ENCODE measurements at regions not wholly inside any gene's neighbourhood (a gene's known extent, or its start where the extent isn't known, plus 50 kb on each side); places are given as distances from the start of the nearest gene placed in this dataset.

- no peaks in the 10 kb centered on the region for H3K4me1 Mint-ChIP-seq
- H3K4me3 ChIP-seq (ENCODE audit: low read length): no peak overlapping the region
- WGBS, 2 experiments (ENCODE audit: insufficient coverage in 1 of 2, insufficient read length in 1 of 2): 90% methylated on average over 2 of the region's 2 CpGs; no CpG with 5 or more reads in 1 of the 2 experiments
- no peak for TF ChIP-seq CTCF (conservative IDR thresholded peaks at IDR 0.05)
- H3K27me3 Mint-ChIP-seq (ENCODE audit: insufficient read depth): no peaks in the 10 kb centered on the region
- H3K27ac Mint-ChIP-seq: no peak overlapping the region
- H3K27me3 ChIP-seq (ENCODE audit: control insufficient read depth, insufficient read depth, low read length, poor library complexity, severe bottlenecking): no peaks in the 10 kb centered on the region
- no peak overlapping the region for H3K9ac ChIP-seq (ENCODE audit: extremely low read depth, low read length, poor library complexity, severe bottlenecking)
- H3K4me3 Mint-ChIP-seq: no peak overlapping the region
- H3K9me3 ChIP-seq (ENCODE audit: control insufficient read depth, low read length): no peaks in the 10 kb centered on the region
- no peak for DNase-seq
- no peaks in the 10 kb centered on the region for H3K36me3 Mint-ChIP-seq (ENCODE audit: low read depth)
- H3K36me3 ChIP-seq (ENCODE audit: control insufficient read depth, insufficient read depth, low read length): no peaks in the 10 kb centered on the region
- H3K4me1 ChIP-seq (ENCODE audit: control insufficient read depth, insufficient read depth, low read length): no peaks in the 10 kb centered on the region
- H3K9me3 Mint-ChIP-seq: no peaks in the 10 kb centered on the region
- H3K27ac ChIP-seq (ENCODE audit: low read depth, low read length): no peak overlapping the region
Measured at GRCh38 chr4:110754716-110755115, 131.8 kb upstream of the PITX2 start.

- 94% methylated on average over 1 of the region's 2 CpGs; no CpG with 5 or more reads in 1 of the 2 experiments for WGBS, 2 experiments (ENCODE audit: insufficient coverage in 1 of 2, insufficient read length in 1 of 2)
Measured at GRCh38 chr4:110769578-110769977, 146.7 kb upstream of the PITX2 start.

GRCh38 chr4:110770353-110770752, 147.5 kb upstream of the PITX2 start:
- Histone ChIP-seq H3K9ac (ENCODE audit: extremely low read depth, low read length, poor library complexity, severe bottlenecking) (no peak overlapping the region), H3K9me3 (ENCODE audit: control insufficient read depth, low read length) (no peaks in the 10 kb centered on the region), H3K27me3 (ENCODE audit: control insufficient read depth, insufficient read depth, low read length, poor library complexity, severe bottlenecking) (no peaks in the 10 kb centered on the region), H3K4me3 (ENCODE audit: low read length) (no peak overlapping the region), H3K36me3 (ENCODE audit: control insufficient read depth, insufficient read depth, low read length) (no peaks in the 10 kb centered on the region), H3K4me1 (ENCODE audit: control insufficient read depth, insufficient read depth, low read length) (no peaks in the 10 kb centered on the region), H3K27ac (ENCODE audit: low read depth, low read length) (no peak overlapping the region)
- H3K27me3 Mint-ChIP-seq (ENCODE audit: insufficient read depth): peaks cover 29% of the 10 kb centered on the region
- no peak for DNase-seq
- no peaks in the 10 kb centered on the region for H3K9me3 Mint-ChIP-seq
- H3K4me3 Mint-ChIP-seq: no peak overlapping the region
- H3K4me1 Mint-ChIP-seq: peaks cover 7% of the 10 kb centered on the region
- H3K27ac Mint-ChIP-seq: no peak overlapping the region
- TF ChIP-seq CTCF (conservative IDR thresholded peaks at IDR 0.05): no peak
- no peaks in the 10 kb centered on the region for H3K36me3 Mint-ChIP-seq (ENCODE audit: low read depth)
- 100% methylated on average over 3 of the region's 3 CpGs; no CpG with 5 or more reads in 1 of the 2 experiments for WGBS, 2 experiments (ENCODE audit: insufficient coverage in 1 of 2, insufficient read length in 1 of 2)

More at GRCh38 chr4:110769578-110769977, 146.7 kb upstream of the PITX2 start:
- Histone ChIP-seq H3K27ac (ENCODE audit: low read depth, low read length) (no peak overlapping the region), H3K9me3 (ENCODE audit: control insufficient read depth, low read length) (no peaks in the 10 kb centered on the region), H3K4me1 (ENCODE audit: control insufficient read depth, insufficient read depth, low read length) (no peaks in the 10 kb centered on the region), H3K4me3 (ENCODE audit: low read length) (no peak overlapping the region), H3K27me3 (ENCODE audit: control insufficient read depth, insufficient read depth, low read length, poor library complexity, severe bottlenecking) (no peaks in the 10 kb centered on the region), H3K36me3 (ENCODE audit: control insufficient read depth, insufficient read depth, low read length) (no peaks in the 10 kb centered on the region), H3K9ac (ENCODE audit: extremely low read depth, low read length, poor library complexity, severe bottlenecking) (no peak overlapping the region)
- peaks cover 29% of the 10 kb centered on the region for H3K27me3 Mint-ChIP-seq (ENCODE audit: insufficient read depth)
- no peaks in the 10 kb centered on the region for H3K36me3 Mint-ChIP-seq (ENCODE audit: low read depth)
- no peak overlapping the region for H3K27ac Mint-ChIP-seq
- no peak overlapping the region for H3K4me3 Mint-ChIP-seq
- H3K4me1 Mint-ChIP-seq: peaks cover 6% of the 10 kb centered on the region
- no peak for TF ChIP-seq CTCF (conservative IDR thresholded peaks at IDR 0.05)
- H3K9me3 Mint-ChIP-seq: no peaks in the 10 kb centered on the region
- no peak for DNase-seq
